Testis (tissue), 2 donors: ENCODE measurements at regions not wholly inside any gene's neighbourhood (a gene's known extent, or its start where the extent isn't known, plus 50 kb on each side); places are given as distances from the start of the nearest gene placed in this dataset.
"Not testable (repeated sequence)": the region's sequence is repeated elsewhere in the genome, so short reads cannot be mapped to it uniquely, and the experiment has no call there.

Source experiments
- DNase-seq: peaks from one replicate; pipeline ENCODE4 v3.0.0-alpha.2; 2019
- H3K27ac ChIP-seq, 2 donors: fragments of 200-600 bp; sonication (generic); one replicate each; pipeline ENCODE4 v1.5.1; 2019
- H3K27me3 ChIP-seq: fragments of 200-600 bp; sonication (generic); one replicate; pipeline ENCODE4 v1.5.1; 2019
- H3K36me3 ChIP-seq: fragments of 200-600 bp; sonication (generic); one replicate; pipeline ENCODE4 v1.5.1; 2017; ENCODE audit warnings: low read depth; ENCODE audit errors: missing control alignments
- H3K4me1 ChIP-seq: fragments of 200-600 bp; sonication (generic); one replicate; pipeline ENCODE4 v1.5.1; 2019
- H3K4me3 ChIP-seq, 2 donors: fragments of 200-600 bp; sonication (generic); one replicate each; pipeline ENCODE4 v1.5.1; 2017 to 2019
- H3K9me3 ChIP-seq: fragments of 200-600 bp; sonication (generic); one replicate; pipeline ENCODE4 v1.5.1; 2017
- CTCF ChIP-seq, 3 experiments: fragments of 450-650 bp in 2 of 3; fragments of 200-600 bp in 1 of 3; sonication (generic) in 1 of 3; IDR thresholded peaks; one replicate each; pipeline ENCODE4 v1.5.1; 2016 to 2019; ENCODE audit warnings: antibody characterized with exemption in 3 of 3, mild to moderate bottlenecking in 2 of 3, moderate library complexity in 1 of 3
- POLR2A ChIP-seq: fragments of 450-650 bp; IDR thresholded peaks from one replicate; pipeline ENCODE4 v1.6.1; 2017; ENCODE audit warnings: antibody characterized with exemption, mild to moderate bottlenecking, moderate library complexity
- WGBS, 2 donors: methylation state at CpG; one replicate each; pipeline ENCODE4 v1.1.5; 2018; 5-methylcytosine and 5-hydroxymethylcytosine counted together
- intact Hi-C: fragments of 100-400 bp; cut with DNase I; formaldehyde crosslinking; loops from one replicate; pipeline ENCODE4 v1.15.1; 2023; ENCODE audit warnings: low total_unique reads

DNA sequence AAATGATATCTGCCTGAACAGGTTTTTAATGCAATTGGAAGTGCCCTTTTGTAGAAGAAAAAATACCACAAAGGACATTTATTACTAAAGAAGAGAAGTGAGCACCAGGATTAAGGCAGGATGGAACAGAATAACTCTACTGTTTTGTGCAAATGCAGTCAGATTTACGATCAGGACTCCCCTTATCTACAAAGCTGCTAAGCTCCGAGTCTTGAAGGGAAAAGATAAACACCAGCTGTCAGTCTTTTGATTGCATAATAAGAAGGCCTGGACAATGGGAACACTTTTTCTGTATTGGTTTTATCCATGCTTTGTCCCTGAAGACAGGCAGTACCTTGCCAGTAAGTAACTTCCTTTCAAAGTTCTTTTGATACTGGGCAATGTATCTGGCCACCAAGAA, 797.9 kb upstream of the SLC35B3 start:
- no peak for TF ChIP-seq CTCF (IDR thresholded peaks at IDR 0.05)
- TF ChIP-seq POLR2A, result no peak
- H3K27me3 ChIP-seq, result no peaks in the 10 kb centered on the region
- no peak for DNase-seq
- H3K4me3 ChIP-seq, result no peak overlapping the region
- 22 to 31% methylated on average over 2 of the region's 2 CpGs for WGBS, 2 donors
- H3K36me3 ChIP-seq, result no peaks in the 10 kb centered on the region
- H3K9me3 ChIP-seq, result no peaks in the 10 kb centered on the region
- intact Hi-C loops, result no loop called here
- no peaks in the 10 kb centered on the region for H3K4me1 ChIP-seq
- no peak overlapping the region for H3K27ac ChIP-seq

GRCh38 chr6:9225441-9225871, 790.1 kb upstream of the SLC35B3 start:
- no peak for DNase-seq
- H3K4me1 ChIP-seq, result no peaks in the 10 kb centered on the region
- no peak for TF ChIP-seq CTCF (IDR thresholded peaks at IDR 0.05)
- TF ChIP-seq POLR2A, result no peak
- H3K9me3 ChIP-seq, result no peaks in the 10 kb centered on the region
- no peak overlapping the region for H3K27ac ChIP-seq
- no peaks in the 10 kb centered on the region for H3K36me3 ChIP-seq
- intact Hi-C loops, result no loop called here
- no peaks in the 10 kb centered on the region for H3K27me3 ChIP-seq
- 52 to 60% methylated on average over 3 of the region's 3 CpGs for whole genome bisulfite sequencing, 2 donors
- H3K4me3 ChIP-seq, result no peak overlapping the region

GRCh38 chr6:9224539-9224938, 789.2 kb upstream of the SLC35B3 start:
- WGBS, 2 donors, result 79 to 89% methylated on average over 1 of the region's 1 CpG
- Histone ChIP-seq H3K4me1 (no peaks in the 10 kb centered on the region), H3K36me3 (no peaks in the 10 kb centered on the region), H3K27ac (no peak overlapping the region), H3K27me3 (no peaks in the 10 kb centered on the region), H3K9me3 (no peaks in the 10 kb centered on the region), H3K4me3 (no peak overlapping the region)
- TF ChIP-seq POLR2A, result no peak
- TF ChIP-seq CTCF (IDR thresholded peaks at IDR 0.05), result no peak
- intact Hi-C loops, result no loop called here
- no peak for DNase-seq

- H3K27ac ChIP-seq, DNase-seq, H3K9me3 ChIP-seq, H3K36me3 ChIP-seq, H3K4me1 ChIP-seq, intact Hi-C loops, H3K27me3 ChIP-seq, H3K4me3 ChIP-seq: not testable (repeated sequence)
- 82 to 93% methylated on average over 6 to 8 of the region's 8 CpGs for WGBS, 2 donors
Observed at GRCh38 chr6:9213717-9214116, 778.4 kb upstream of the SLC35B3 start.

- intact Hi-C loops, result no loop called here
Observed at GRCh38 chr6:9208966-9209365, 773.6 kb upstream of the SLC35B3 start.

More at GRCh38 chr6:9208966-9209365, 773.6 kb upstream of the SLC35B3 start:
- TF ChIP-seq POLR2A (no peak), CTCF (IDR thresholded peaks at IDR 0.05) (no peak)
- 89 to 96% methylated on average over 3 of the region's 3 CpGs for WGBS, 2 donors
- H3K27me3 ChIP-seq, result no peaks in the 10 kb centered on the region
- H3K27ac ChIP-seq, result no peak overlapping the region
- H3K9me3 ChIP-seq, result no peaks in the 10 kb centered on the region
- H3K4me1 ChIP-seq, result no peaks in the 10 kb centered on the region
- H3K36me3 ChIP-seq, result no peaks in the 10 kb centered on the region
- no peak for DNase-seq
- no peak overlapping the region for H3K4me3 ChIP-seq
